Mesendoderm (in vitro differentiated cells): ENCODE measurements at regions not wholly inside any gene's neighbourhood (a gene's known extent, or its start where the extent isn't known, plus 50 kb on each side); places are given as distances from the start of the nearest gene placed in this dataset.

Experiments used
- DNase-seq: peaks from one replicate; pipeline ENCODE4 v3.0.0; 2013
- H2AK5ac ChIP-seq: 2 replicates; pipeline ENCODE4 v1.6.1; 2013; ENCODE audit warnings: low read length, inconsistent platforms
- H2BK120ac ChIP-seq: 2 replicates; pipeline ENCODE4 v1.6.1; 2013; ENCODE audit warnings: low read depth, mild to moderate bottlenecking, low read length, moderate library complexity, mixed read lengths
- H2BK15ac ChIP-seq: replicated peaks from 2 replicates; pipeline ENCODE4 v1.6.1; 2013; ENCODE audit warnings: low read depth, mild to moderate bottlenecking, moderate library complexity
- H2BK5ac ChIP-seq: 2 replicates; pipeline ENCODE4 v1.6.1; 2013; ENCODE audit warnings: low read length, inconsistent platforms
- H3K18ac ChIP-seq: 2 replicates; pipeline ENCODE4 v1.6.1; 2013; ENCODE audit warnings: mild to moderate bottlenecking, low read length, mixed read lengths
- H3K23ac ChIP-seq: one replicate; pipeline ENCODE4 v1.6.1; 2013; ENCODE audit warnings: low read length
- H3K27ac ChIP-seq: 2 replicates; pipeline ENCODE4 v1.5.1; 2013; ENCODE audit warnings: low read depth, mild to moderate bottlenecking, inconsistent platforms, low read length, moderate library complexity
- H3K27me3 ChIP-seq: 2 replicates; pipeline ENCODE4 v1.6.1; 2013; ENCODE audit warnings: low read length, control low read depth, mild to moderate bottlenecking, inconsistent platforms; ENCODE audit not compliant: insufficient read depth, poor library complexity
- H3K36me3 ChIP-seq: 2 replicates; pipeline ENCODE4 v1.6.1; 2013; ENCODE audit warnings: low read length, inconsistent platforms; ENCODE audit not compliant: control insufficient read depth, insufficient read depth
- H3K4ac ChIP-seq: one replicate; pipeline ENCODE4 v1.6.1; 2013; ENCODE audit warnings: low read depth, mild to moderate bottlenecking, low read length, moderate library complexity
- H3K4me1 ChIP-seq: 2 replicates; pipeline ENCODE4 v1.6.1; 2013; ENCODE audit warnings: low read depth, low read length, inconsistent platforms; ENCODE audit not compliant: control insufficient read depth
- H3K4me2 ChIP-seq: 2 replicates; pipeline ENCODE4 v1.6.1; 2013; ENCODE audit warnings: low read length
- H3K4me3 ChIP-seq: 2 replicates; pipeline ENCODE4 v1.5.1; 2013; ENCODE audit warnings: mild to moderate bottlenecking, low read length
- H3K56ac ChIP-seq: one replicate; pipeline ENCODE4 v1.6.1; 2013; ENCODE audit warnings: low read length
- H3K79me1 ChIP-seq: 2 replicates; pipeline ENCODE4 v1.6.1; 2013; ENCODE audit warnings: low read length, inconsistent platforms
- H3K79me2 ChIP-seq: 2 replicates; pipeline ENCODE4 v1.6.1; 2013; ENCODE audit warnings: mild to moderate bottlenecking, low read length; ENCODE audit not compliant: control insufficient read depth, insufficient read depth
- H3K9ac ChIP-seq: 2 replicates; pipeline ENCODE4 v1.6.1; 2013; ENCODE audit warnings: low read length, inconsistent platforms
- H4K5ac ChIP-seq: one replicate; pipeline ENCODE4 v1.6.1; 2013; ENCODE audit warnings: low read length
- H4K8ac ChIP-seq: one replicate; pipeline ENCODE4 v1.6.1; 2013; ENCODE audit warnings: low read depth, mild to moderate bottlenecking, control low read depth, low read length, moderate library complexity
- WGBS: extraction: QIAGEN DNeasy Blood & Tissue Kit; methylation state at CpG from one replicate; pipeline ENCODE4 v1.1.7; 2013; ENCODE audit warnings: low lambda C conversion rate, missing lambda C conversion rate; ENCODE audit not compliant: insufficient coverage; ENCODE audit errors: extremely low coverage; 5-methylcytosine and 5-hydroxymethylcytosine counted together

- DNase-seq: no peak
- H3K4me2 ChIP-seq: no peak overlapping the region
- no peak overlapping the region for H2BK120ac ChIP-seq
- 100% methylated on average over 1 of the region's 2 CpGs for WGBS
- H3K27ac ChIP-seq: no peak overlapping the region
- no peak overlapping the region for H3K4me3 ChIP-seq
- no peak overlapping the region for H3K23ac ChIP-seq
- H4K5ac ChIP-seq: no peak overlapping the region
- no peak overlapping the region for H3K56ac ChIP-seq
- no peaks in the 10 kb centered on the region for H3K4me1 ChIP-seq
- no peak overlapping the region for H3K18ac ChIP-seq
- H3K79me2 ChIP-seq: no peaks in the 10 kb centered on the region
- no peak overlapping the region for H2BK15ac ChIP-seq
- H3K9ac ChIP-seq: no peak overlapping the region
- H3K27me3 ChIP-seq: no peaks in the 10 kb centered on the region
- H2BK5ac ChIP-seq: no peak overlapping the region
- H3K4ac ChIP-seq: no peak overlapping the region
- no peaks in the 10 kb centered on the region for H3K36me3 ChIP-seq
- no peak overlapping the region for H2AK5ac ChIP-seq
- no peaks in the 10 kb centered on the region for H3K79me1 ChIP-seq
- H4K8ac ChIP-seq: no peak overlapping the region
Measured at GRCh38 chr15:46366360-46367007, 731.7 kb downstream of the SQOR start.

- no peak overlapping the region for H2BK5ac ChIP-seq
- no CpG with 5 or more reads among the region's 3 CpGs for WGBS
- H2BK120ac ChIP-seq: no peak overlapping the region
- H3K27me3 ChIP-seq: no peaks in the 10 kb centered on the region
- H3K56ac ChIP-seq: no peak overlapping the region
- H3K9ac ChIP-seq: no peak overlapping the region
- no peak overlapping the region for H3K27ac ChIP-seq
- no peaks in the 10 kb centered on the region for H3K36me3 ChIP-seq
- H4K5ac ChIP-seq: no peak overlapping the region
- H3K79me2 ChIP-seq: no peaks in the 10 kb centered on the region
- no peak overlapping the region for H2BK15ac ChIP-seq
- H3K4ac ChIP-seq: no peak overlapping the region
- DNase-seq: no peak
- no peak overlapping the region for H3K4me3 ChIP-seq
- no peak overlapping the region for H3K4me2 ChIP-seq
- no peaks in the 10 kb centered on the region for H3K79me1 ChIP-seq
- H3K18ac ChIP-seq: no peak overlapping the region
- H2AK5ac ChIP-seq: no peak overlapping the region
- no peaks in the 10 kb centered on the region for H3K4me1 ChIP-seq
- no peak overlapping the region for H4K8ac ChIP-seq
- no peak overlapping the region for H3K23ac ChIP-seq
Measured at GRCh38 chr15:46383978-46384377, 749.1 kb downstream of the SQOR start.

- no peak overlapping the region for H3K27ac ChIP-seq
- no peak overlapping the region for H4K5ac ChIP-seq
- no peak overlapping the region for H3K56ac ChIP-seq
- no peak overlapping the region for H3K4me3 ChIP-seq
- H2BK15ac ChIP-seq: no peak overlapping the region
- no peaks in the 10 kb centered on the region for H3K79me1 ChIP-seq
- H2BK5ac ChIP-seq: no peak overlapping the region
- no peak for DNase-seq
- no CpG with 5 or more reads among the region's 1 CpG for WGBS
- no peak overlapping the region for H3K9ac ChIP-seq
- H4K8ac ChIP-seq: no peak overlapping the region
- H3K79me2 ChIP-seq: no peaks in the 10 kb centered on the region
- no peak overlapping the region for H3K23ac ChIP-seq
- H3K18ac ChIP-seq: no peak overlapping the region
- no peaks in the 10 kb centered on the region for H3K27me3 ChIP-seq
- no peak overlapping the region for H3K4ac ChIP-seq
- H3K36me3 ChIP-seq: no peaks in the 10 kb centered on the region
- H3K4me2 ChIP-seq: no peak overlapping the region
- H2BK120ac ChIP-seq: no peak overlapping the region
- no peaks in the 10 kb centered on the region for H3K4me1 ChIP-seq
- H2AK5ac ChIP-seq: no peak overlapping the region
Measured at GRCh38 chr15:46386356-46386755, 751.5 kb downstream of the SQOR start.

- Histone ChIP-seq H3K9ac (no peak overlapping the region), H3K4me2 (no peak overlapping the region), H3K23ac (no peak overlapping the region), H2BK15ac (no peak overlapping the region), H2BK5ac (no peak overlapping the region), H4K8ac (no peak overlapping the region), H3K4ac (no peak overlapping the region), H2BK120ac (no peak overlapping the region), H3K79me1 (no peaks in the 10 kb centered on the region), H3K36me3 (no peaks in the 10 kb centered on the region), H3K56ac (no peak overlapping the region), H3K27me3 (no peaks in the 10 kb centered on the region), H3K27ac (no peak overlapping the region), H3K18ac (no peak overlapping the region), H3K4me1 (no peaks in the 10 kb centered on the region), H2AK5ac (no peak overlapping the region), H3K4me3 (no peak overlapping the region), H3K79me2 (no peaks in the 10 kb centered on the region), H4K5ac (no peak overlapping the region)
- no peak for DNase-seq
- WGBS: no CpG with 5 or more reads among the region's 4 CpGs
Measured at GRCh38 chr15:46389739-46390138, 754.9 kb downstream of the SQOR start.

GRCh38 chr15:46394463-46394862 lies 759.6 kb downstream of the SQOR start:
- H3K4ac ChIP-seq: no peak overlapping the region
- no peak overlapping the region for H3K56ac ChIP-seq
- no peaks in the 10 kb centered on the region for H3K79me1 ChIP-seq
- no peak overlapping the region for H3K23ac ChIP-seq
- no peak overlapping the region for H3K27ac ChIP-seq
- no CpG with 5 or more reads among the region's 2 CpGs for WGBS
- DNase-seq: no peak
- H3K36me3 ChIP-seq: no peaks in the 10 kb centered on the region
- no peak overlapping the region for H3K4me2 ChIP-seq
- H2BK5ac ChIP-seq: no peak overlapping the region
- no peak overlapping the region for H2BK15ac ChIP-seq
- H2BK120ac ChIP-seq: no peak overlapping the region
- no peaks in the 10 kb centered on the region for H3K79me2 ChIP-seq
- H4K8ac ChIP-seq: no peak overlapping the region
- no peak overlapping the region for H2AK5ac ChIP-seq
- H3K4me3 ChIP-seq: no peak overlapping the region
- H3K27me3 ChIP-seq: no peaks in the 10 kb centered on the region
- no peak overlapping the region for H4K5ac ChIP-seq
- H3K4me1 ChIP-seq: no peaks in the 10 kb centered on the region
- H3K9ac ChIP-seq: no peak overlapping the region
- H3K18ac ChIP-seq: no peak overlapping the region

GRCh38 chr15:46408312-46408711 lies 773.5 kb downstream of the SQOR start:
- H3K27ac ChIP-seq: no peak overlapping the region
- no peaks in the 10 kb centered on the region for H3K79me1 ChIP-seq
- H2BK15ac ChIP-seq: no peak overlapping the region
- H3K56ac ChIP-seq: no peak overlapping the region
- H3K4me2 ChIP-seq: no peak overlapping the region
- H3K27me3 ChIP-seq: no peaks in the 10 kb centered on the region
- no peaks in the 10 kb centered on the region for H3K79me2 ChIP-seq
- no peak overlapping the region for H3K4ac ChIP-seq
- no peak overlapping the region for H2BK5ac ChIP-seq
- no peak overlapping the region for H3K18ac ChIP-seq
- WGBS: no CpG with 5 or more reads among the region's 2 CpGs
- no peak overlapping the region for H4K8ac ChIP-seq
- no peak overlapping the region for H4K5ac ChIP-seq
- H3K4me1 ChIP-seq: no peaks in the 10 kb centered on the region
- DNase-seq: no peak
- H2BK120ac ChIP-seq: no peak overlapping the region
- no peak overlapping the region for H3K23ac ChIP-seq
- no peak overlapping the region for H3K4me3 ChIP-seq
- H2AK5ac ChIP-seq: no peak overlapping the region
- H3K9ac ChIP-seq: no peak overlapping the region
- H3K36me3 ChIP-seq: no peaks in the 10 kb centered on the region
